C4-2B (cell line): ENCODE measurements at regions not wholly inside any gene's neighbourhood (a gene's known extent, or its start where the extent isn't known, plus 50 kb on each side); places are given as distances from the start of the nearest gene placed in this dataset.

ENCODE experiments used
- CTCF ChIP-seq: fragments of 450-650 bp; conservative IDR thresholded peaks from 2 replicates; pipeline ENCODE4 v1.5.1; 2017; ENCODE audit warnings: mild to moderate bottlenecking
- ZFX ChIP-seq: fragments of 450-650 bp; IDR thresholded peaks from 2 replicates; pipeline ENCODE4 v1.6.1; 2017

GRCh38 chr16:77541165-77541564 is 106.3 kb upstream of the ADAMTS18 start:
- TF ChIP-seq CTCF (no peak), ZFX (no peak)
